Stomach smooth muscle (tissue), 2 donors: ENCODE measurements at regions not wholly inside any gene's neighbourhood (a gene's known extent, or its start where the extent isn't known, plus 50 kb on each side); places are given as distances from the start of the nearest gene placed in this dataset.
A peak's percentile ranks its signal among the peaks of the same experiment; 100 is the strongest.

Source experiments
- H3K27ac ChIP-seq: one replicate; pipeline ENCODE4 v1.7.0; 2013; ENCODE audit warnings: mild to moderate bottlenecking, low read length, inconsistent platforms
- H3K27me3 ChIP-seq, 2 donors: one replicate each; pipeline ENCODE4 v1.7.0; 2013; ENCODE audit warnings: low read length in 2 of 2; ENCODE audit not compliant: insufficient read depth in 2 of 2, control insufficient read depth in 1 of 2
- H3K36me3 ChIP-seq, 2 donors: one replicate each; pipeline ENCODE4 v1.7.0; 2013; ENCODE audit warnings: low read length in 2 of 2; ENCODE audit not compliant: control insufficient read depth in 2 of 2, insufficient read depth in 2 of 2
- H3K4me1 ChIP-seq: one replicate; pipeline ENCODE4 v1.7.0; 2013; ENCODE audit warnings: low read length; ENCODE audit not compliant: control insufficient read depth, insufficient read depth
- H3K4me3 ChIP-seq, 2 donors: one replicate each; pipeline ENCODE4 v1.7.0; 2013; ENCODE audit warnings: low read length in 2 of 2
- H3K9ac ChIP-seq, 2 donors: one replicate each; pipeline ENCODE4 v1.7.0; 2013; ENCODE audit warnings: low read length in 2 of 2, mild to moderate bottlenecking in 1 of 2
- H3K9me3 ChIP-seq, 2 donors: one replicate each; pipeline ENCODE4 v1.7.0; 2013; ENCODE audit warnings: low read length in 2 of 2; ENCODE audit not compliant: control insufficient read depth in 2 of 2
- donor health status: healthy.
- donor health status: Pancreatic carcinoma.

DNA sequence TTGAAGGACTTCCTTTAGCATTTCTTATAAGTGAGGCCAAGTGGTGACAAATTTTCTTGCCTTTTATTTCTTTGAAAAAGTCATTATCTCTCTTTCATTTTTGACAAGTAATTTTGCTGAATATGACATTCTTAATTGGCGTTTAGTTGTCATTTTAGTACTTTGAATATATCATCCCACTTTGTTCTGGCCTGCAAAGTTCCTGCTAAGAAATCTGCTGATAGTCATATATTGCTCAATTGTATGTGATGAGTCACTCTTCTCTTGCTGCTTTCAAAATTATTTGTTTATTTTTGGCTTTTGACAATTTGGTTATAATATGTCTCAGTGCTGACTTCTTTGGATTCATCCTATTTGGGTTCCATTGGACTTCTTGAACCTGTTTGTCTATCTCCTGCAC lies 312.6 kb downstream of the DUSP10 start:
- Histone ChIP-seq H3K9ac (no peak overlapping the region), H3K27ac (no peak overlapping the region), H3K27me3 (no peaks in the 10 kb centered on the region), H3K36me3 (no peaks in the 10 kb centered on the region), H3K4me1 (peaks cover 3% of the 10 kb centered on the region), H3K4me3 (no peak overlapping the region), H3K9me3 (peaks cover 0 to 2% of the 10 kb centered on the region in 2 donors)

- no peaks in the 10 kb centered on the region for H3K36me3 ChIP-seq
- H3K27ac ChIP-seq: no peak overlapping the region
- H3K4me1 ChIP-seq: peaks cover 3% of the 10 kb centered on the region
- no peak overlapping the region for H3K9ac ChIP-seq
- peaks cover 0 to 2% of the 10 kb centered on the region in 2 donors for H3K9me3 ChIP-seq
- H3K4me3 ChIP-seq: no peak overlapping the region
- no peaks in the 10 kb centered on the region for H3K27me3 ChIP-seq
These were observed 311.5 kb downstream of the DUSP10 start for GRCh38 chr1:221430152-221430960.

- H3K27ac ChIP-seq: no peak overlapping the region
- H3K9me3 ChIP-seq: peaks cover 0 to 2% of the 10 kb centered on the region in 2 donors
- no peaks in the 10 kb centered on the region for H3K36me3 ChIP-seq
- H3K27me3 ChIP-seq: no peaks in the 10 kb centered on the region
- H3K4me3 ChIP-seq: no peak overlapping the region
- H3K9ac ChIP-seq: no peak overlapping the region
- H3K4me1 ChIP-seq: peaks cover 3% of the 10 kb centered on the region
These were observed 310.7 kb downstream of the DUSP10 start for GRCh38 chr1:221431068-221431651.

DNA sequence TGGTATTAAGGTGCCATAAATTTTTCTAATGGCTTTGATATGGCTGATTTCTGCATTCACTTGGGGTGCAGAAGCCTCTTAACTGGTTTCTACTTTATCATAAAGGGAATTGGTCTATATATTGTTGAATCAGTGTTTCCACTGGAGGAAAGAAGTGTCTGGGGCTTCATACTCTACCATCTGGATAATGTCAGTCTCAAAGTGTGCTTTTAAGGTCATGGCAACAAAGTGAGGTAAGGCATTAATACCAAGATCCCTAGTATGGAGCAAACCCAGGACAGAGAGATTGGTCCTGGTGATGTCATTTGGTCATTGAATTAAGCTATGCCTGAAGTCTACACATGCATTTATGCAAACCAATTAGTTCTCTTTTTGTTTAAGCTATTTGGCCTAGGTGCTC lies 309.9 kb downstream of the DUSP10 start:
- H3K9ac ChIP-seq: no peak overlapping the region
- peaks cover 0 to under 1% of the 10 kb centered on the region in 2 donors for H3K9me3 ChIP-seq
- no peaks in the 10 kb centered on the region for H3K27me3 ChIP-seq
- no peak overlapping the region for H3K4me3 ChIP-seq
- peaks cover 3% of the 10 kb centered on the region for H3K4me1 ChIP-seq
- no peak overlapping the region for H3K27ac ChIP-seq
- H3K36me3 ChIP-seq: no peaks in the 10 kb centered on the region

DNA sequence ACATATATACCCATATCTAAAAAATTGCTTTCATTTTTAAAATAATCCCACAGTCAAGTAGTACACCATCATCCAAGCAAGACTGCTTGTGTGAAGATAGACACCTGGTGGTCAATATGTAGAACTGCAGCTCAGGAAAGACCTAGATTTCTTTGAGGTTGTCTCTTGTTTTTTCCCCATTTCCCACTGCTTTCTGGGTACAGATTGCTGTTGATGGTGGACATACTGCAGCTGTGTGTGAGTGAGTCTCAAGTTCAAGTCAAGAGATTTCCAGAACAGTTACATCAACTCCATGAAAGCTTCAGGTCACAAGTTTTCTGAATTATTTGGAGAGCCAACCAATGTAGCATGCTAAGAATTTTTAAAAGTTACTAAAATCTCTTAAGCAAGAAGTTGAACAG lies 306.4 kb downstream of the DUSP10 start:
- H3K9me3 ChIP-seq: no peaks in the 10 kb centered on the region
- H3K36me3 ChIP-seq: no peaks in the 10 kb centered on the region
- H3K9ac ChIP-seq: no peak overlapping the region
- H3K27me3 ChIP-seq: no peaks in the 10 kb centered on the region
- H3K27ac ChIP-seq: no peak overlapping the region
- H3K4me3 ChIP-seq: no peak overlapping the region
- peaks cover 9% of the 10 kb centered on the region for H3K4me1 ChIP-seq

DNA sequence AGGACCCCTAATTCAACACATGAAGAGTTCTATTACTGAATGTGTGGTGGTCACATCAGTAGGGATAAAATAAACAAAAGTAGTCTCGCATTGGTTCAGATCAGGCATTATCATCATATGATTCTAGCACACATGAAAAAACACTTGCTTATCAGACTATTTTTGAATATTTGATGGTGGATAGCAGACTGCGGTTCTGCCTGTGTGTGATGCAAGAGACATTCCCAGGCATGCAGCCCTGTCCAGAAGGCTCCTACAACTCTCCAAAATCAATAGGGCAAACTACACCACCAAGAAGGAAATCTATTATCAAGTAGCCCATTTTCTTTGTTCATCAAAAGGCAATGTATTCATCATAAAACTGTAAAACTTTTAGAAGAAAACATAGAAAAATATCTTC lies 304.7 kb downstream of the DUSP10 start:
- Histone ChIP-seq H3K36me3 (no peaks in the 10 kb centered on the region), H3K4me3 (no peak overlapping the region), H3K27ac (no peak overlapping the region), H3K9ac (no peak overlapping the region), H3K4me1 (peaks cover 10% of the 10 kb centered on the region), H3K9me3 (no peaks in the 10 kb centered on the region), H3K27me3 (no peaks in the 10 kb centered on the region)

DNA sequence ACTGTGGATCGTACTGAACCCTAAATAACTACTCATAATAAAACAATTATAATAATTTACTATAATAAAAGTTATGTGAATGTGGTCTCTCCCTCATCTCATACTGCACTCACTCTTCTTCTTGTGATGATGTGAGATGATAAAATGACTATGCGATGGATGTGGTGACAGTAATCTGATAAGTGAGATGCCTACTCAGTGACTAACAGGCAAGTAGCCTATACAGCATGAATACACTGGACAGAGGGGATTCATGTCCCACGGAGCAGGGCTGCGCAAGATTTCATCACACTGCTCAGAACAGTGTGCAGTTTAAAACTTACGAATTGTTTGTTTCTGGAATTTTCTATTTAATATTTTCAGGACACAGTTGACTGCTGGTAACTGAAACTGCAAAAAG lies 304.0 kb downstream of the DUSP10 start:
- H3K27me3 ChIP-seq: no peaks in the 10 kb centered on the region
- H3K36me3 ChIP-seq: no peaks in the 10 kb centered on the region
- no peak overlapping the region for H3K9ac ChIP-seq
- H3K27ac ChIP-seq: no peak overlapping the region
- peaks cover 10% of the 10 kb centered on the region for H3K4me1 ChIP-seq
- no peak overlapping the region for H3K4me3 ChIP-seq
- H3K9me3 ChIP-seq: no peaks in the 10 kb centered on the region

DNA sequence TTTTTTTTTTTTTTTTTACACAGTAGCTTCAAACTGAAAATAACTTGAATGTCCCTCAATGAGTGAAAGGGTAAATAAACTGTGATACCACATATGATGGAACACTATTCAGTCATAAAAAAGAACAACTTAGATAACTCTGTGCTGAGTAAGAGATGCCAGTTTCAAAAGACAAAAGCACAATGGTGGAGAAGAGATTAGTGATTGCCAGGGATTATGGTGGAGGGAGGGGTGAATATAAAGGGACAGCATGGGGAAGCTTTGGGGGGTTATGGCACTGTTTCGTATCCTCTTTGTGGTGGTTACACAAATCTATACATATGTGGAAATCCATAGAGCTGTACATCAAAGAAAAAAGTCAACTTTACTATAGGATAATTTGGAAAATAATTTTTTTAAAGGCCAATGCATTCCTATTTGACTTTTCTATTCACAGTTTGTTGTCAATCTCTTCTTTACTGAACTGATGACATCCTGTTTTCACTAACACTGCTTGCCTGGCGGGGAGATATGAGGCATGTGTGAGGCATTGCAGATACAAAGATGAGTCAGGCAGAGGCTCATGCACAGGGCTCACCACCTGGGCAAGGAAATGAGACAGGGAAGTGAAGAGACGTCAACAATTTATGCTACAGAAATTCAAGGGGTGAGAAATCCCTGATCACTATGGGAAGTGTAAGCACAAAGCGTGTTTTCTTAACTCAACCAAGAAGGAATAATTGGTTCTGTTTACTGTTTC lies 302.7 kb downstream of the DUSP10 start:
- Histone ChIP-seq H3K27me3 (no peaks in the 10 kb centered on the region), H3K27ac (no peak overlapping the region)

GRCh38 chr1:221439747-221440501 lies 302.0 kb downstream of the DUSP10 start:
- H3K27ac ChIP-seq: peak overlapping the region; percentile 25
- peaks cover 12% of the 10 kb centered on the region for H3K4me1 ChIP-seq
- no peaks in the 10 kb centered on the region for H3K27me3 ChIP-seq
- H3K9me3 ChIP-seq: no peaks in the 10 kb centered on the region
- H3K36me3 ChIP-seq: no peaks in the 10 kb centered on the region
- H3K4me3 ChIP-seq: peak overlapping the region; percentile 2 to 40
- H3K9ac ChIP-seq: peak overlapping the region in 1 of 2 donors; percentile 37

More for the DNA sequence above, 302.7 kb downstream of the DUSP10 start:
- Histone ChIP-seq H3K36me3 (no peaks in the 10 kb centered on the region), H3K9me3 (no peaks in the 10 kb centered on the region), H3K4me1 (peaks cover 10% of the 10 kb centered on the region), H3K4me3 (no peak overlapping the region), H3K9ac (no peak overlapping the region)

GRCh38 chr1:221440658-221441057 lies 301.2 kb downstream of the DUSP10 start:
- peak overlapping the region; percentile 2 to 40 for H3K4me3 ChIP-seq
- H3K9ac ChIP-seq: peak overlapping the region in 1 of 2 donors; percentile 37
- H3K36me3 ChIP-seq: no peaks in the 10 kb centered on the region
- peak overlapping the region; percentile 25 for H3K27ac ChIP-seq
- no peaks in the 10 kb centered on the region for H3K27me3 ChIP-seq
- H3K4me1 ChIP-seq: peaks cover 12% of the 10 kb centered on the region
- H3K9me3 ChIP-seq: no peaks in the 10 kb centered on the region
